ENCODE measurements at regions not wholly inside any gene's neighbourhood (a gene's known extent, or its start where the extent isn't known, plus 50 kb on each side); places are given as distances from the start of the nearest gene placed in this dataset.

GRCh38 chrX:80170581-80170980 lies 156.0 kb downstream of the TBX22 start:
- no peak overlapping the region for H3K4me3 ChIP-seq (replicated peaks in 1 of 3; ENCODE audit: low read depth in 2 of 3, low read length in 3 of 3)
- no peaks in the 10 kb centered on the region for H4K20me1 ChIP-seq (ENCODE audit: insufficient read depth, low read length)
- peaks cover 0 to 3% of the 10 kb centered on the region in 2 donors for H3K9me3 ChIP-seq (replicated peaks in 1 of 2; ENCODE audit: control insufficient read depth in 1 of 2, insufficient read depth in 1 of 2, low read length in 2 of 2)
- intact Hi-C loops (cut with micrococcal nuclease): no loop called here
- H3K27ac ChIP-seq (ENCODE audit: low read depth in 1 of 2, low read length in 2 of 2): no peak overlapping the region
- Mint-ChIP-seq H3K27me3 (ENCODE audit: low read depth in 3 of 3) (peaks cover 0 to 2% (median 0%) of the 10 kb centered on the region in 3 donors), H3K36me3 (no peaks in the 10 kb centered on the region), H3K27ac (no peak overlapping the region), H3K4me3 (no peak overlapping the region), H3K9me3 (peaks cover 2 to 10% (median 3%) of the 10 kb centered on the region in 7 donors), H3K4me1 (no peaks in the 10 kb centered on the region)
- TF ChIP-seq CTCF (IDR thresholded peaks at IDR 0.05): no peak
- no peak overlapping the region for H3K4me2 ChIP-seq (replicated peaks; ENCODE audit: extremely low read depth, low read length, poor library complexity, severe bottlenecking)
- no peaks in the 10 kb centered on the region for H3K79me2 ChIP-seq (ENCODE audit: insufficient read depth, low read length)
- H3K36me3 ChIP-seq (replicated peaks in 1 of 2; ENCODE audit: control insufficient read depth in 1 of 2, insufficient read depth in 2 of 2, low read length in 2 of 2): no peaks in the 10 kb centered on the region
- no peak overlapping the region for H2AFZ ChIP-seq (ENCODE audit: insufficient read depth, low read depth, low read length, poor library complexity, severe bottlenecking)
- H3K4me1 ChIP-seq (ENCODE audit: control insufficient read depth in 1 of 2, insufficient read depth in 2 of 2, low read length in 2 of 2): no peaks in the 10 kb centered on the region
- no peak for DNase-seq
- no peak overlapping the region for H3K9ac ChIP-seq (ENCODE audit: insufficient read depth, low read length, poor library complexity, severe bottlenecking)
- no CpG with 5 or more reads among the region's 3 CpGs for WGBS (ENCODE audit: insufficient coverage)
- no peaks in the 10 kb centered on the region for H3K27me3 ChIP-seq (ENCODE audit: control insufficient read depth in 2 of 2, insufficient read depth in 2 of 2, low read length in 2 of 2)

DNA sequence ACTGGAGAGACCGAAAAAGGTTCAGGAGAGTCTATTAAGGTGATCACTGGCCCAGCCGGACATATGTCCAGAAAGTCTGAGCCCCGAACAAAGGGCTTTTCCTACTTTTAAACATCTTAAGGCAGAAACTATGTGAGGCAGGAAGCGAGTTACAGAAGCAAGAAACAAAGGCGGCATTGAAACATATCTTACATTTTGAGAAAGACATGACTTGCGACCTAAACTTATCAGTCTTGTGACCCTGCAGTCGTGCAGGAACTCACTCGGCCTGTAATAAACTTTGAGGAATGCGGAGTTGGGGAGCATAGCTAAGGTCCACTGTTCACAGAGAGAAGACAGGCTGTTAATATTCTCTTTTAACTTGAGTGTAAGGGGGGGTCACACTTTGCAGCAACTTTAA lies 158.7 kb downstream of the TBX22 start:
- Mint-ChIP-seq H3K9me3 (peaks cover 0 to 13% (median 4%) of the 10 kb centered on the region in 7 donors), H3K27ac (no peak overlapping the region), H3K4me3 (no peak overlapping the region), H3K27me3 (ENCODE audit: low read depth in 3 of 3) (peaks cover 0 to 1% (median 0%) of the 10 kb centered on the region in 3 donors), H3K36me3 (no peaks in the 10 kb centered on the region), H3K4me1 (no peaks in the 10 kb centered on the region)
- Histone ChIP-seq H3K4me2 (replicated peaks; ENCODE audit: extremely low read depth, low read length, poor library complexity, severe bottlenecking) (no peak overlapping the region), H3K36me3 (replicated peaks in 1 of 2; ENCODE audit: control insufficient read depth in 1 of 2, insufficient read depth in 2 of 2, low read length in 2 of 2) (no peaks in the 10 kb centered on the region), H3K9ac (ENCODE audit: insufficient read depth, low read length, poor library complexity, severe bottlenecking) (no peak overlapping the region), H3K27me3 (ENCODE audit: control insufficient read depth in 2 of 2, insufficient read depth in 2 of 2, low read length in 2 of 2) (no peaks in the 10 kb centered on the region), H3K4me1 (ENCODE audit: control insufficient read depth in 1 of 2, insufficient read depth in 2 of 2, low read length in 2 of 2) (no peaks in the 10 kb centered on the region), H3K4me3 (replicated peaks in 1 of 3; ENCODE audit: low read depth in 2 of 3, low read length in 3 of 3) (no peak overlapping the region), H3K9me3 (replicated peaks in 1 of 2; ENCODE audit: control insufficient read depth in 1 of 2, insufficient read depth in 1 of 2, low read length in 2 of 2) (no peaks in the 10 kb centered on the region), H3K27ac (ENCODE audit: low read depth in 1 of 2, low read length in 2 of 2) (no peak overlapping the region), H2AFZ (ENCODE audit: insufficient read depth, low read depth, low read length, poor library complexity, severe bottlenecking) (no peak overlapping the region), H4K20me1 (ENCODE audit: insufficient read depth, low read length) (no peaks in the 10 kb centered on the region), H3K79me2 (ENCODE audit: insufficient read depth, low read length) (no peaks in the 10 kb centered on the region)
- 80% methylated on average over 3 of the region's 9 CpGs for whole genome bisulfite sequencing (ENCODE audit: insufficient coverage)
- TF ChIP-seq CTCF (IDR thresholded peaks at IDR 0.05): no peak
- DNase-seq: no peak
- intact Hi-C loops (cut with micrococcal nuclease): no loop called here
